Activated CD8-positive, alpha-beta memory T cell treated with anti-CD3 and anti-CD28 coated beads for 48 hours (primary cell): ENCODE measurements at regions not wholly inside any gene's neighbourhood (a gene's known extent, or its start where the extent isn't known, plus 50 kb on each side); places are given as distances from the start of the nearest gene placed in this dataset.
"Not testable (repeated sequence)": the region's sequence is repeated elsewhere in the genome, so short reads cannot be mapped to it uniquely, and the experiment has no call there.

ENCODE experiments used
- DNase-seq, 3 experiments: peaks; one replicate each; pipeline ENCODE4 v3.0.0-alpha.2; 2020; ENCODE audit warnings: low read depth in 2 of 3, low spot score in 2 of 3

GRCh38 chr11:134980819-134981710 lies 569.0 kb upstream of the B3GAT1 start:
- DNase-seq, result no peak

GRCh38 chr11:134979089-134979457 lies 567.0 kb upstream of the B3GAT1 start:
- not testable (repeated sequence) for DNase-seq

- DNase-seq, result no peak
Observed at GRCh38 chr11:134978388-134979088, 566.5 kb upstream of the B3GAT1 start.

GRCh38 chr11:134976551-134976950 lies 564.5 kb upstream of the B3GAT1 start:
- no peak for DNase-seq

GRCh38 chr11:134975866-134976376 lies 563.9 kb upstream of the B3GAT1 start:
- no peak for DNase-seq

- DNase-seq, result no peak
Observed at GRCh38 chr11:134973801-134974200, 561.8 kb upstream of the B3GAT1 start.

- no peak for DNase-seq
Observed at GRCh38 chr11:134971381-134971780, 559.3 kb upstream of the B3GAT1 start.

GRCh38 chr11:134967746-134968145 lies 555.7 kb upstream of the B3GAT1 start:
- DNase-seq, result no peak

- DNase-seq, result not testable (repeated sequence)
Observed at GRCh38 chr11:134961386-134961785, 549.3 kb upstream of the B3GAT1 start.

- DNase-seq, result no peak
Observed at GRCh38 chr11:134958870-134959269, 546.8 kb upstream of the B3GAT1 start.

GRCh38 chr11:134958336-134958640 lies 546.2 kb upstream of the B3GAT1 start:
- no peak for DNase-seq

- DNase-seq, result no peak
Observed at GRCh38 chr11:134957540-134958335, 545.7 kb upstream of the B3GAT1 start.

- no peak for DNase-seq
Observed at GRCh38 chr11:134956450-134957210, 544.6 kb upstream of the B3GAT1 start.

GRCh38 chr11:134955970-134956369 lies 543.9 kb upstream of the B3GAT1 start:
- not testable (repeated sequence) for DNase-seq

- DNase-seq, result no peak
Observed at GRCh38 chr11:134955281-134955680, 543.2 kb upstream of the B3GAT1 start.

GRCh38 chr11:134954456-134954855 lies 542.4 kb upstream of the B3GAT1 start:
- not testable (repeated sequence) for DNase-seq

GRCh38 chr11:134953417-134953970 lies 541.5 kb upstream of the B3GAT1 start:
- DNase-seq, result not testable (repeated sequence)

- no peak for DNase-seq
Observed at GRCh38 chr11:134951305-134951700, 539.3 kb upstream of the B3GAT1 start.

GRCh38 chr11:134950692-134951304 lies 538.8 kb upstream of the B3GAT1 start:
- DNase-seq, result no peak
